SK-N-SH (cell line): ENCODE measurements at regions not wholly inside any gene's neighbourhood (a gene's known extent, or its start where the extent isn't known, plus 50 kb on each side); places are given as distances from the start of the nearest gene placed in this dataset.

ENCODE experiments used
- CTCF ChIA-PET: fragments of 300-600, 350-600 bp; formaldehyde crosslinking; extraction: SDS; loops from one replicate; lab custom pipeline; 2021; lab: Yijun Ruan, JAX
- POLR2A ChIA-PET: fragments of 350-600 bp; sonication (Branson Sonifier 250); formaldehyde crosslinking; extraction: SDS; loops from one replicate; lab custom pipeline; 2020; ENCODE audit warnings: antibody characterized with exemption, inconsistent platforms; lab: Yijun Ruan, JAX
- DNase-seq: peaks from one replicate; pipeline ENCODE4 v3.0.0; 2012
- H2AFZ ChIP-seq: fragments of 200-600 bp; sonication (generic); 2 replicates; pipeline ENCODE4 v1.8.1; 2016; ENCODE audit warnings: antibody characterized with exemption, mild to moderate bottlenecking, low read depth
- H3F3A ChIP-seq: fragments of 200-600 bp; sonication (generic); replicated peaks from 2 replicates; pipeline ENCODE3; 2016; ENCODE audit warnings: antibody characterized with exemption, mild to moderate bottlenecking; ENCODE audit not compliant: insufficient read depth
- H3K27ac ChIP-seq, 2 experiments: fragments of 200-500 bp in 1 of 2; fragments of 200-600 bp in 1 of 2; sonication (Bioruptor generic) in 1 of 2; sonication (generic), shearing (Covaris generic) in 1 of 2; 2 replicates each; pipeline versions ENCODE4 v1.5.1 to v1.6.1; 2014 to 2016; ENCODE audit warnings: low read depth in 2 of 2, inconsistent platforms in 1 of 2, low read length in 1 of 2, mild to moderate bottlenecking in 1 of 2, mixed read lengths in 1 of 2
- H3K27me3 ChIP-seq: fragments of 200-600 bp; sonication (generic), shearing (Covaris generic); 2 replicates; pipeline ENCODE4 v1.6.1; 2016; ENCODE audit warnings: mixed run types; ENCODE audit not compliant: insufficient read depth
- H3K36me3 ChIP-seq, 2 experiments: fragments of 200-500 bp in 1 of 2; fragments of 200-600 bp in 1 of 2; sonication (Bioruptor generic) in 1 of 2; sonication (generic) in 1 of 2; replicated peaks in 1 of 2; 2 replicates each; pipeline versions ENCODE3 to v1.5.1; 2014 to 2016; ENCODE audit warnings: low read length in 1 of 2, mild to moderate bottlenecking in 1 of 2; ENCODE audit not compliant: insufficient read depth in 2 of 2, control insufficient read depth in 1 of 2
- H3K4me1 ChIP-seq, 2 experiments: fragments of 200-500 bp in 1 of 2; fragments of 200-600 bp in 1 of 2; sonication (Bioruptor generic) in 1 of 2; sonication (generic), shearing (Covaris generic) in 1 of 2; 2 replicates each; pipeline versions ENCODE4 v1.5.1 to v1.6.1; 2014 to 2016; ENCODE audit warnings: low read depth in 1 of 2, low read length in 1 of 2, mixed run types in 1 of 2; ENCODE audit not compliant: insufficient read depth in 2 of 2, control insufficient read depth in 1 of 2
- H3K4me2 ChIP-seq: fragments of 200-600 bp; sonication (generic), shearing (Covaris generic); 2 replicates; pipeline ENCODE4 v1.6.1; 2017; ENCODE audit warnings: mixed run types
- H3K4me3 ChIP-seq, 2 experiments: fragments of 200-500 bp in 1 of 2; fragments of 200-600 bp in 1 of 2; sonication (Bioruptor generic) in 1 of 2; sonication (generic), shearing (Covaris generic) in 1 of 2; 2 replicates each; pipeline versions ENCODE4 v1.5.1 to v1.8.1; 2014 to 2016; ENCODE audit warnings: low read depth in 2 of 2, inconsistent platforms in 1 of 2, low read length in 1 of 2, mild to moderate bottlenecking in 1 of 2, mixed read lengths in 1 of 2, moderate library complexity in 1 of 2
- H3K79me2 ChIP-seq: fragments of 200-600 bp; sonication (generic); 2 replicates; pipeline ENCODE4 v1.8.1; 2017; ENCODE audit warnings: mild to moderate bottlenecking; ENCODE audit not compliant: insufficient read depth
- H3K9ac ChIP-seq: fragments of 200-600 bp; sonication (generic); 2 replicates; pipeline ENCODE4 v1.6.1; 2017; ENCODE audit warnings: mixed run types
- H3K9me2 ChIP-seq: fragments of 200-600 bp; sonication (generic); 2 replicates; pipeline ENCODE4 v1.6.1; 2017; ENCODE audit warnings: mixed run types
- H3K9me3 ChIP-seq: fragments of 200-600 bp; sonication (generic); 2 replicates; pipeline ENCODE4 v1.6.1; 2017; ENCODE audit warnings: mixed run types, mild to moderate bottlenecking, moderate library complexity
- H4K20me1 ChIP-seq: fragments of 200-600 bp; sonication (generic); 2 replicates; pipeline ENCODE4 v1.6.1; 2017; ENCODE audit warnings: mild to moderate bottlenecking, mixed run types; ENCODE audit not compliant: insufficient read depth
- EP300 ChIP-seq, 2 experiments: IDR thresholded peaks; 2 replicates each; pipeline versions ENCODE4 v1.4.0 to v1.6.1; 2012; ENCODE audit warnings: borderline replicate concordance in 1 of 2, low read depth in 1 of 2, low read length in 1 of 2
- FOXJ3 ChIP-seq: sonication (generic); formaldehyde crosslinking; IDR thresholded peaks from 2 replicates; pipeline ENCODE4 v1.5.1; 2020; ENCODE audit warnings: mild to moderate bottlenecking, missing genetic modification reagents
- FOXM1 ChIP-seq: IDR thresholded peaks from 2 replicates; pipeline ENCODE4 v1.4.0; 2012; ENCODE audit warnings: low read depth, mild to moderate bottlenecking
- GABPA ChIP-seq: IDR thresholded peaks from 2 replicates; pipeline ENCODE4 v1.4.0; 2012; ENCODE audit warnings: low read depth, mild to moderate bottlenecking
- IRF3 ChIP-seq: fragments of 150-350 bp; IDR thresholded peaks from 2 replicates; pipeline ENCODE4 v1.6.1; 2016; ENCODE audit warnings: mild to moderate bottlenecking, low read depth, low read length
- MAX ChIP-seq: IDR thresholded peaks from 2 replicates; pipeline ENCODE4 v1.4.0; 2012; ENCODE audit warnings: low read depth
- MEF2A ChIP-seq: IDR thresholded peaks from 2 replicates; pipeline ENCODE4 v1.4.0; 2012; ENCODE audit warnings: low read depth, borderline replicate concordance
- RAD21 ChIP-seq: IDR thresholded peaks from 2 replicates; pipeline ENCODE4 v1.6.1; 2012; ENCODE audit warnings: mild to moderate bottlenecking, low read length
- RCOR1 ChIP-seq: fragments of 150-350 bp; IDR thresholded peaks from 2 replicates; pipeline ENCODE4 v1.6.1; 2017; ENCODE audit warnings: antibody characterized with exemption, low read length
- RXRA ChIP-seq: IDR thresholded peaks from 2 replicates; pipeline ENCODE4 v1.4.0; 2012; ENCODE audit warnings: low read depth, mild to moderate bottlenecking, borderline replicate concordance
- YY1 ChIP-seq: IDR thresholded peaks from 2 replicates; pipeline ENCODE4 v1.4.0; 2012; ENCODE audit warnings: low read depth, mild to moderate bottlenecking
- WGBS: methylation state at CpG from one replicate; pipeline ENCODE4 v1.1.6; 2017; ENCODE audit warnings: low lambda C conversion rate; 5-methylcytosine and 5-hydroxymethylcytosine counted together
- TF ChIP-seq, protein P1 (sequence below): fragments of 150-350 bp; IDR thresholded peaks from 2 replicates; pipeline ENCODE4 v1.6.1; 2017; ENCODE audit warnings: antibody characterized with exemption, low read length, low read depth, borderline replicate concordance

GRCh38 chr10:126804396-126804795 is 100.8 kb upstream of the DOCK1 start:
- Histone ChIP-seq H3K9me3 (no peaks in the 10 kb centered on the region), H3K79me2 (no peaks in the 10 kb centered on the region), H3K4me2 (no peak overlapping the region), H3K4me3 (no peak overlapping the region), H3F3A (no peaks in the 10 kb centered on the region), H2AFZ (no peak overlapping the region), H4K20me1 (no peaks in the 10 kb centered on the region), H3K36me3 (no peaks in the 10 kb centered on the region), H3K27me3 (no peaks in the 10 kb centered on the region), H3K9ac (no peak overlapping the region), H3K27ac (no peak overlapping the region), H3K9me2 (0 out of 2 replicates have a peak, but pooled peaks cover 3% of the 10 kb centered on the region), H3K4me1 (no peaks in the 10 kb centered on the region)
- no peak for DNase-seq
- POLR2A ChIA-PET, result no interaction called here
- CTCF ChIA-PET, result no interaction called here
- TF ChIP-seq YY1, result no peak
- WGBS, result 17% methylated on average over 2 of the region's 2 CpGs

GRCh38 chr10:126806498-126806897 is 98.7 kb upstream of the DOCK1 start:
- no peak overlapping the region for H3K27ac ChIP-seq
- no peaks in the 10 kb centered on the region for H3K36me3 ChIP-seq
- WGBS, result 25% methylated on average over 2 of the region's 2 CpGs
- ChIA-PET CTCF (no interaction called here), POLR2A (no interaction called here)
- TF ChIP-seq FOXJ3 (CRISPR knock-in tag) (no peak), EP300 (IDR thresholded peaks at IDR 0.05; ENCODE audit: borderline replicate concordance in 1 of 2, low read depth in 1 of 2, low read length in 1 of 2) (no peak), RCOR1 (no peak), GABPA (no peak), RXRA (no peak), MAX (no peak), FOXM1 (no peak), RAD21 (no peak), YY1 (no peak), MEF2A (no peak), IRF3 (no peak)
- TF ChIP-seq, protein P1, sequence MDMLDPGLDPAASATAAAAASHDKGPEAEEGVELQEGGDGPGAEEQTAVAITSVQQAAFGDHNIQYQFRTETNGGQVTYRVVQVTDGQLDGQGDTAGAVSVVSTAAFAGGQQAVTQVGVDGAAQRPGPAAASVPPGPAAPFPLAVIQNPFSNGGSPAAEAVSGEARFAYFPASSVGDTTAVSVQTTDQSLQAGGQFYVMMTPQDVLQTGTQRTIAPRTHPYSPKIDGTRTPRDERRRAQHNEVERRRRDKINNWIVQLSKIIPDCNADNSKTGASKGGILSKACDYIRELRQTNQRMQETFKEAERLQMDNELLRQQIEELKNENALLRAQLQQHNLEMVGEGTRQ, result no peak
- H3K4me3 ChIP-seq, result no peak overlapping the region
- H3K79me2 ChIP-seq, result no peaks in the 10 kb centered on the region
- no peaks in the 10 kb centered on the region for H4K20me1 ChIP-seq
- no peaks in the 10 kb centered on the region for H3K27me3 ChIP-seq
- no peak for DNase-seq
- no peaks in the 10 kb centered on the region for H3K4me1 ChIP-seq
- no peak overlapping the region for H2AFZ ChIP-seq
- H3K9me3 ChIP-seq, result no peaks in the 10 kb centered on the region
- H3K4me2 ChIP-seq, result no peak overlapping the region
- H3K9me2 ChIP-seq, result 0 out of 2 replicates have a peak, but pooled peaks cover 3% of the 10 kb centered on the region
- H3K9ac ChIP-seq, result no peak overlapping the region
- H3F3A ChIP-seq, result no peaks in the 10 kb centered on the region
